GM12878 (cell line): ENCODE measurements at regions not wholly inside any gene's neighbourhood (a gene's known extent, or its start where the extent isn't known, plus 50 kb on each side); places are given as distances from the start of the nearest gene placed in this dataset.

Experiments used
- ATAC-seq: fragments of 200-7000 bp; cut with Tn5 transposase; 3 replicates; pipeline ENCODE4 v1.9.1; 2020; ENCODE audit warnings: mild to moderate bottlenecking, moderate library complexity
- BruUV-seq: library from RNA; stranded (reverse); fragments of 400-500 nt; replicated peaks from 2 replicates; lab custom pipeline; 2021; lab: Mats Ljungman, UMichigan
- CTCF ChIA-PET: fragments of 300-600 bp; sonication (Branson Sonifier 250); formaldehyde crosslinking; extraction: SDS; loops from one replicate; lab custom pipeline; 2021; ENCODE audit warnings: inconsistent platforms; lab: Yijun Ruan, JAX
- POLR2A ChIA-PET: fragments of 350-600 bp; formaldehyde crosslinking; extraction: SDS; loops from one replicate; lab custom pipeline; 2021; ENCODE audit warnings: inconsistent platforms; lab: Charles Lee
- RAD21 ChIA-PET: fragments of 300-600 bp; sonication (Branson Sonifier 250); formaldehyde crosslinking; loops from one replicate; lab custom pipeline; 2023; ENCODE audit warnings: antibody characterized with exemption; ENCODE audit not compliant: unreplicated experiment; lab: Charles Lee
- SMC1A ChIA-PET: fragments of 300-600 bp; sonication (Branson Sonifier 250); formaldehyde crosslinking; loops from one replicate; lab custom pipeline; 2023; ENCODE audit not compliant: unreplicated experiment, uncharacterized antibody; lab: Charles Lee
- DNase-seq: peaks from one replicate; pipeline ENCODE4 v3.0.0-alpha.2; 2011; ENCODE audit warnings: low read depth, low spot score
- FAIRE-seq: peaks from 3 replicates; lab custom pipeline; 2011; peaks lifted over from hg19 to GRCh38; lab: Jason Lieb, UNC
- H2AFZ ChIP-seq: 2 replicates; pipeline ENCODE4 v1.6.0; 2011; ENCODE audit warnings: low read depth, low read length, control low read depth; ENCODE audit not compliant: control insufficient read depth
- H3K27ac ChIP-seq: 2 replicates; pipeline ENCODE4 v1.5.1; 2011; ENCODE audit warnings: control low read depth; ENCODE audit not compliant: control insufficient read depth, insufficient read depth
- H3K27me3 ChIP-seq, 2 experiments: replicated peaks in 1 of 2; 2 replicates each; pipeline versions ENCODE4 v1.6.0 to v1.6.1; 2011; ENCODE audit warnings: low read length in 1 of 2; ENCODE audit not compliant: control insufficient read depth in 2 of 2, insufficient read depth in 2 of 2
- H3K36me3 ChIP-seq, 2 experiments: 2 replicates each; pipeline ENCODE4 v1.5.1; 2011; ENCODE audit warnings: low read length in 1 of 2; ENCODE audit not compliant: control insufficient read depth in 2 of 2, insufficient read depth in 2 of 2
- H3K4me1 ChIP-seq: 2 replicates; pipeline ENCODE4 v1.6.1; 2011; ENCODE audit warnings: mild to moderate bottlenecking, low read length, moderate library complexity, mixed read lengths; ENCODE audit not compliant: control insufficient read depth, insufficient read depth
- H3K4me2 ChIP-seq: 2 replicates; pipeline ENCODE4 v1.6.0; 2011; ENCODE audit warnings: control low read depth; ENCODE audit not compliant: control insufficient read depth, insufficient read depth
- H3K4me3 ChIP-seq: fragments of 200-600 bp; sonication (generic); 2 replicates; pipeline ENCODE4 v1.5.1; 2016
- H3K79me2 ChIP-seq: 2 replicates; pipeline ENCODE4 v1.6.0; 2011; ENCODE audit warnings: low read length; ENCODE audit not compliant: control insufficient read depth, insufficient read depth
- H3K9ac ChIP-seq: 2 replicates; pipeline ENCODE4 v1.8.0; 2011; ENCODE audit warnings: low read length, control low read depth, mixed read lengths; ENCODE audit not compliant: control insufficient read depth, insufficient read depth
- H3K9me3 ChIP-seq: replicated peaks from 3 replicates; pipeline ENCODE4 v1.5.1; 2011; ENCODE audit warnings: mild to moderate bottlenecking, low read length; ENCODE audit not compliant: control insufficient read depth, insufficient read depth
- H4K20me1 ChIP-seq: 2 replicates; pipeline ENCODE4 v1.6.0; 2011; ENCODE audit not compliant: control insufficient read depth, insufficient read depth
- BCL3 ChIP-seq: IDR thresholded peaks from 2 replicates; pipeline ENCODE4 v1.6.1; 2011; ENCODE audit warnings: borderline replicate concordance, low read depth, mild to moderate bottlenecking, moderate library complexity, low read length; ENCODE audit not compliant: insufficient read depth, poor library complexity, severe bottlenecking
- E4F1 ChIP-seq: fragments of 450-650 bp; IDR thresholded peaks from 2 replicates; pipeline ENCODE4 v1.6.1; 2018; ENCODE audit warnings: borderline replicate concordance, mild to moderate bottlenecking; ENCODE audit not compliant: partially characterized antibody
- FOXK2 ChIP-seq: fragments of 450-650 bp; IDR thresholded peaks from 2 replicates; pipeline ENCODE4 v1.6.1; 2017; ENCODE audit warnings: mild to moderate bottlenecking, moderate library complexity
- HSF1 ChIP-seq: fragments of 150-350 bp; IDR thresholded peaks from 2 replicates; pipeline ENCODE4 v1.6.1; 2014; ENCODE audit warnings: mild to moderate bottlenecking, low read depth, low read length
- MXI1 ChIP-seq: fragments of 150-350 bp; IDR thresholded peaks from 2 replicates; pipeline ENCODE4 v1.6.1; 2011; ENCODE audit warnings: low read depth, mild to moderate bottlenecking, inconsistent platforms, low read length, improper control_type of control experiment
- RB1 ChIP-seq: fragments of 450-650 bp; formaldehyde crosslinking; IDR thresholded peaks from 2 replicates; pipeline ENCODE4 v1.6.1; 2017; ENCODE audit warnings: mild to moderate bottlenecking, borderline replicate concordance
- RFX5 ChIP-seq: IDR thresholded peaks from 2 replicates; pipeline ENCODE4 v1.6.1; 2011; ENCODE audit warnings: low read depth, low read length, improper control_type of control experiment
- SMAD1 ChIP-seq: fragments of 450-650 bp; IDR thresholded peaks from 2 replicates; pipeline ENCODE4 v1.6.1; 2018; ENCODE audit warnings: mild to moderate bottlenecking, low read depth; ENCODE audit not compliant: partially characterized antibody
- SUPT20H ChIP-seq: IDR thresholded peaks from 2 replicates; pipeline ENCODE4 v1.6.1; 2011; ENCODE audit warnings: low read depth, mild to moderate bottlenecking, low read length, moderate library complexity, borderline replicate concordance; ENCODE audit not compliant: control insufficient read depth
- TARDBP ChIP-seq: IDR thresholded peaks from 2 replicates; pipeline ENCODE4 v1.6.1; 2016; ENCODE audit warnings: borderline replicate concordance
- YBX1 ChIP-seq: fragments of 450-650 bp; IDR thresholded peaks from 2 replicates; pipeline ENCODE4 v1.6.1; 2016; ENCODE audit warnings: antibody characterized with exemption
- ZNF274 ChIP-seq: IDR thresholded peaks from one replicate; pipeline ENCODE4 v1.8.0; 2011; ENCODE audit not compliant: insufficient read length, insufficient read depth
- ZNF622 ChIP-seq: fragments of 450-650 bp; IDR thresholded peaks from 2 replicates; pipeline ENCODE4 v1.6.1; 2017; ENCODE audit warnings: mild to moderate bottlenecking, inconsistent platforms
- ZSCAN29 ChIP-seq: fragments of 450-650 bp; IDR thresholded peaks from 2 replicates; pipeline ENCODE4 v1.6.1; 2017; ENCODE audit warnings: mild to moderate bottlenecking, moderate library complexity
- WGBS: methylation state at CpG from one replicate; pipeline ENCODE4 v1.1.6; 2016; ENCODE audit warnings: low lambda C conversion rate; ENCODE audit not compliant: insufficient replicate concordance, insufficient coverage; ENCODE audit errors: missing lambda C conversion rate; 5-methylcytosine and 5-hydroxymethylcytosine counted together
- in situ Hi-C: fragments of 300-500 bp; cut with MboI; formaldehyde crosslinking; loops from 9 replicates; pipeline ENCODE4 v1.14.3; 2018; ENCODE audit warnings: mixed read lengths
- intact Hi-C: fragments of 100-400 bp; cut with micrococcal nuclease; formaldehyde crosslinking; loops from one replicate; pipeline ENCODE4 v1.14.2; 2022; ENCODE audit not compliant: unreplicated experiment

- intact Hi-C loops, result no loop called here
- no peaks in the 10 kb centered on the region for H4K20me1 ChIP-seq
- TF ChIP-seq HSF1, result no peak
- TF ChIP-seq ZSCAN29, result no peak
- no peak for TF ChIP-seq ZNF274
- no peak for TF ChIP-seq SMAD1
- no peak for TF ChIP-seq FOXK2
- no peak for TF ChIP-seq SUPT20H
- no peak for TF ChIP-seq MXI1
- no peak for TF ChIP-seq ZNF622
- no peak for TF ChIP-seq RB1
- TF ChIP-seq BCL3, result no peak
- no peak for TF ChIP-seq RFX5
- TF ChIP-seq E4F1, result no peak
- no peak for TF ChIP-seq TARDBP
- TF ChIP-seq YBX1, result no peak
- no peak overlapping the region for H3K4me3 ChIP-seq
- CTCF ChIA-PET, result interaction anchor here (1.8 kb wide), 1 partner anchor 601 kb away, joined by 4 read pairs; no protein-coding TSS in a partner anchor
- POLR2A ChIA-PET, result no interaction called here
- SMC1A ChIA-PET, result no interaction called here
- no peak for FAIRE-seq
- H3K9me3 ChIP-seq, result no peaks in the 10 kb centered on the region; the same call in 2 of the 3 replicates
- no peaks in the 10 kb centered on the region for H3K4me1 ChIP-seq
- no peak overlapping the region for H3K27ac ChIP-seq
- no peak for DNase-seq
- H3K79me2 ChIP-seq, result no peaks in the 10 kb centered on the region
- no peak for ATAC-seq
- H3K9ac ChIP-seq, result no peak overlapping the region
- H3K27me3 ChIP-seq, result no peaks in the 10 kb centered on the region
- H3K36me3 ChIP-seq, result no peaks in the 10 kb centered on the region
- RAD21 ChIA-PET, result no interaction called here
- 61% methylated on average over 3 of the region's 3 CpGs for WGBS
- no peak overlapping the region for H2AFZ ChIP-seq
- in situ Hi-C loops, result no loop called here
- BruUV-seq, result no TSS peak
- H3K4me2 ChIP-seq, result no peak overlapping the region
Observed at GRCh38 chr2:147311058-147311430, 533.8 kb upstream of the ACVR2A start.
